NCI-H1092 (cell line): ENCODE measurements at regions not wholly inside any gene's neighbourhood (a gene's known extent, or its start where the extent isn't known, plus 50 kb on each side); places are given as distances from the start of the nearest gene placed in this dataset.

Source experiments
- DNase-seq: peaks from one replicate; lab custom pipeline; 2025; lab: John Stamatoyannopoulos, UW

- DNase-seq: no peak
These were observed 362.8 kb downstream of the CBLN2 start for GRCh38 chr18:72181241-72181764.

GRCh38 chr18:72180689-72181088 lies 363.5 kb downstream of the CBLN2 start:
- no peak for DNase-seq

GRCh38 chr18:72174972-72175649 lies 369.0 kb downstream of the CBLN2 start:
- no peak for DNase-seq

DNA sequence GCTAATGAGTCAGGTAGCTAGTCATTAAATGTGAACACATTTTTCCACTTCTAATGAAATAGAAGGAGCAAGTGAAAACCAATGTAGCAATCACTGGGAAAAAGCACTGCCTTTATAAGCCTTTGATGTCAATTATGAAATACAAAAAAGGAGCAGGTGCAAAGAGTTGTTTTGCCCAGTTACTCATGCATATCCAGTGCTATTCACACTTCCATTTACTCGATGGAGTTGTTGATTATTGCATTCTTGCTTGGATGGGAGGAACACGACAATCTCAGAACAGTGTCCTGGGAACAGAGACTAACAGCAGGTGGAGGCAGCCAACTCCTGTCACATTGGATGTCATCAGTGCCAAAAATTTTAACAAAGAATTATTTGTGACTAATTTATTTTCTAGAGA lies 372.5 kb downstream of the CBLN2 start:
- DNase-seq: peak; percentile 76

GRCh38 chr18:72161691-72162090 lies 382.5 kb downstream of the CBLN2 start:
- peak; percentile 5 for DNase-seq

DNA sequence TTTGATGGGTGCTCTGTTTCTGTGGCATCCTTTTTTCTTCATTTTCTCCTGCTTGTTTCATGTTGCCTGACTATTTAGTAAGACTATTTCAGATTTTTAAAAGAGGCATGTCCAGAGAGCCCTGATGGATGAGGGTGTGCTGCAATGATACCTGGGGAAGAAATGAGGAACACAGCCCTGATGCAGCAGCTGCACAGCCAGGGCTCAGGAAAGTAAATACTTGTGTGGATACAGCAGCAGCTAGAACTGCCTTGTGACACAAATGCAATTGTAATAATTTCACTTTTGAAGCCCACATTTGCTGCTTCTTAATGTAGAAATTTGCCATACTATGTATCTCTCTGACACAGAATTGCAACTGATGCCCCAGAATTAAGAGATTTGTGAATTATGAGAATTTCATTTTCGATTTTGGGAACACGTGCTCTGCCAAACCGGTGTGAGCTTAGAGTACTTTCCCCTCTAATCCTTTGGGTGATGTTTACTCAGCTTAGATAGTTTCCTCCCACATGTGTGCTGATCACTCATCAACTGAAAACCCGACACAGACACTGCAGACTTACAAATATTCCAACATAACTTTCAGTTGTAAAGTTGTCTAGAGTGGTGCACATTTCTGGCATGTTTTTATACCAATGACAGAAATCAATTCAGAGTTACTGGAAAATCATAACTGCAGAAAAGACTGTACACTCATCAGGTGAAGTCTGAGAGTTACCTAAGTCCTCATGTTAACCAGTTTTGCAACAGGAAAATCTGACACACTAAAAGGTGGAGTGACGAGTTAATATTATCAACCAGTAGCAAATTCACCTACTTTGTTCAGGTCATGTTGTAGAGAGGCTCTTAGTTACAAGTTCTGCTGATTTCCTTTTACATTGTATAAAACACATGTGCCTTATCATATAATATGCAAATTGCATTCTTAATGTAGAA lies 383.4 kb downstream of the CBLN2 start:
- peak; percentile 70 for DNase-seq

- peak; percentile 54 for DNase-seq
These were observed 388.8 kb downstream of the CBLN2 start for GRCh38 chr18:72155327-72155726.

- no peak for DNase-seq
These were observed 389.2 kb downstream of the CBLN2 start for GRCh38 chr18:72154926-72155325.

- DNase-seq: no peak
These were observed 391.2 kb downstream of the CBLN2 start for GRCh38 chr18:72152935-72153334.

DNA sequence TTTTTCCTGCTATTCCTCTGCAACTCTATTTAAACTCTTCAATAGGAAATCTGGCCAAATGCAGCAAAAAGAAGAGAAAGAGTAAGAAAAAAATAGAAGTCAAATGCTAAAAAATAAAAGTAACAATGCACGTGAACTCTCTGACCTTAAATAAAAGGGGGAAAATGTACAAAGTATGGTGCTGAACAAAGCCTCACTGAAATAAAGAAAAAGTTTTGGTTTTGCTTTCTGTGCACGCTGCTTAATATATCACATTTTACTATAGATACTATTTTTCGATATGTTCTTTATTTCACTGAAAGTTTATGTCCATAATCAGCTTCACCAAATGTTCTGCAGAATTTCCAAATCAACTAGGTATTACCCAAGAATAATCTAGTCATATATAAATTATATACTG lies 396.3 kb downstream of the CBLN2 start:
- DNase-seq: no peak

DNA sequence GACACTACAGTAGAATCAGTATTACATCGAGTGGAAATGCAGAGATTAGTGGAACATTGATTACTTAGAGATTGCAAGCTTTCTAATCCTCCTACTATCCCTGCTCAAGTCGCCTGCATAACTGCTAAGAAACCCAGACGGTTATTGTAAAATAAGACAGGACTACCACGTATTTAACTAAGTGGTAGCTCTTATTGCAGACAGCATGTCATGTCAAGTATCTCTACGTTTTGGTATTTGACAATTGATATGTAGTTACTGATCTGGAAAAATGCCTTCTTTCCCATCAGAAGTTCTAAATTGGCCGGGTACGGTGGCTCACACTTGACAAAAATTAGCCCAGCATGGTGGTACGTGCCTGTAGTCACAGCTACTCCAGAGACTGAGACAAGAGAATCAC lies 404.1 kb downstream of the CBLN2 start:
- DNase-seq: no peak

- no peak for DNase-seq
These were observed 415.5 kb downstream of the CBLN2 start for GRCh38 chr18:72128649-72129048.

- no peak for DNase-seq
These were observed 422.0 kb downstream of the CBLN2 start for GRCh38 chr18:72122103-72122502.

DNA sequence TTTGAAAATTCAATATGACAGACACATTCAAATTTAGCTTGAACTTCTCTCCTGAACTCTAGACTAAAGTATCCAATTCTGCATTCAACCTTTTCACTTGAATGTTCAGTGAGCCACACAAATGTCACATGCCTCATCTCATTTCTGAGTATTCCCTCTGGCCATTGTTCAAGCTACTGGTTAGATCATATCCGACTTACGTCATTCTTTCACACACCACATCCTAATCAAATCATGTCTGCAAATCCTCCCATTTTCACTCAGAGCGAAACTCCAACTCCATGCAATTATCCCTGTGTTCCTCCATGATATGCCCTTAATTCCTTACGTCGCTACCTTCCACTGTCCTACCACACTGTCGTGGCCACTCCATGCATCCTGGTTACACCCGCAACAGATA lies 425.1 kb downstream of the CBLN2 start:
- no peak for DNase-seq

DNA sequence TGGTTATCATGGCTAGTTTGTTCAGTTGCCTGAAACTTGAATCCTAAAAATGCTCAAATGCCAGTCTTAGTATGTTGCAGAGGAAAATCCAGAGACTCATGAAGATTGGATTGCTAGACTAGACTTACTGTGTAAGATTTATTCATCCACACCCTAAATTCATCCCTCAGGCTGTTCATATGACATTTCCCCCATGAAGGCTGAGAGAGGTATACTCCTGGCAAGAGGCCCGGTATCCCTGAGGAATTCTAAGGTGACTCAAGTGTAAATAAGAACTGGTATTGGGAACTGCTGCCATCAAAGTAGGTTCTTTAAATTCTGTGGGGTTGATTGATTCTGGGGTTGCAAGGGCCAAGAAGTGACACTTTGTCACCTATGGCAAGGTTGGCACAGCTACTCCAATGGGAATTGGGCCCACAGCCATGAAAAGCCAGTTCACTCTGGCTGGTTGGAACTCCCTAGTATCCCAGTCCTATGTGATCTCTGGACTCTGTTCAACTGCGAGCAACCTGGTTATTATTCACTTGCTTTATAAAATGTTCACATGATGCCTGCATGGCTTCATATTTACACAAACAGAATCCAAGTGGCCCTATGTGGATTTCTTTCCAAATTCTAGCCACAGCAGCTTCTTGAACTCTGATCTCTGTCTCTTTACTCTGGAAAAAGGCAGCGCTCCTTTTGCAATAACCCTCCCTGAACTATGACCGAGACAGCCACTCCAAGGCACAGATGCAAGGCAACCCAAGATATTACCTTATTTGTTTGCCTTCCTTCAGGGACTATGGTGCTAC lies 429.1 kb downstream of the CBLN2 start:
- no peak for DNase-seq

- peak; percentile 34 for DNase-seq
These were observed 436.3 kb downstream of the CBLN2 start for GRCh38 chr18:72107647-72108383.

- DNase-seq: no peak
These were observed 439.3 kb downstream of the CBLN2 start for GRCh38 chr18:72104851-72105250.

- DNase-seq: no peak
These were observed 441.7 kb downstream of the CBLN2 start for GRCh38 chr18:72102412-72102811.

DNA sequence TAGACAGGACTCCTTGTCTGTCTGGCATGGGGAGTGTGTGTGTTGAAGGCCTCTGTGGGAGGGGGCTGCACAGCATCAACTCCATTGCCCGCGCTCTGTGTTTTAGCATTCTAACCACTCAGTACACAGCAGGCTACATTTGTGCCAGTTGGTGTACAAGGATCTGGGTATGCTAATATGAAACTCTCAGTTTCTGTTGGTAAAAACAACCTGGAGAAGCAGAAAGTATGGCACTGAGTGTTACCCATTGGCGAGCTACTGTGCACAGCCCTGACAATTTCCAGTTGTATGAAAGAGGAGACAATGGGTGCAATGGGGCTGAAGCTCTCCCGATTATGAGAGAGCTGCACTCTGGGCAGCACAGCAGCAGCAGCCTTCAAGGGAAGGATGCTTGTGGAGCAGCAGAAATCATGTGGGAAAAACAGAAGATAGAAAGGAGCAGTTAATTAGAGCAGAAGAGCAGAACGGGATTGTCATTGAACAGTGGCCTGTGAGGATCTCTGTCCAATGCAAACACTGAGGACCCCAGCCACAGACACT lies 443.6 kb downstream of the CBLN2 start:
- no peak for DNase-seq

GRCh38 chr18:72091369-72091768 lies 452.8 kb downstream of the CBLN2 start:
- no peak for DNase-seq

DNA sequence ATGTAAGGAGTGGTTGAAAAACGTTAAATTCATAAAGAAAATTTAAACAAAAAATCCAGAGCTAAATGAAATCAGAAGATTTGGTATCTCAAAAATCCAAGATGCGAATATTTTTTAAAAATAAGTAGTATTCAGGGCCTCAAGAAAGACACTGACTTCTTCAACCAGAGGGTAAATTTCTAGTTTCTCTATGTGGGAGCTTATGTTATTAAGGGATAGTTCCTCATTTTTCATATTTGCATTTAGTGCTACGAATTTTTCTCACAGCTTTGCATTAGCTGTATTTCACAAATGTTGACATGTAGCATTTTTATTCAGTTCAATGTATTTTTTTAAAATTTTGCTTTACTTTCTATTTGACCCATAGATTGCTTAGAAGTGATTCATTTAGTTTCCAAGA lies 454.7 kb downstream of the CBLN2 start:
- DNase-seq: no peak
